ENCODE measurements at regions not wholly inside any gene's neighbourhood (a gene's known extent, or its start where the extent isn't known, plus 50 kb on each side); places are given as distances from the start of the nearest gene placed in this dataset.

DNA sequence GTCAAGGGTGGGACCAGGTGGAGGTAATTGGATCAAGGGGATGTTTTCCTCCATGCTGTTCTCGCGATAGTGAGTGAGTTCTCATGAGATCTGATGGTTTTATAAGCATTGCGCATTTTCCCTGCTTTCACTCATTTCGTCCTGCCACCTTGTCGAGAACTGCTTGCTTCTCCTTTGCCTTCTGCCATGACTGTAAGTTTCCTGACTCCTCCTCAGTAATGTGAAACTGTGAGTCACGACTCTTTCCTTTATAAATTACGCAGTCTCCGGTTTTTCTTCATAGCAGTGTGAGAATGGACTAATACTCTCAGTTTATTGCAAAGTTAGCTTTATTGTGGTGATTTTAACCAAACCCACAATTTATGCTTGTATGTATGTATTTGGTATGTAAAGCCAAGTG is 878.5 kb upstream of the ANO3 start:
- Histone ChIP-seq H3K4me1 (ENCODE audit: control insufficient read depth in 1 of 2, insufficient read depth in 2 of 2, low read length in 2 of 2) (no peaks in the 10 kb centered on the region), H3K9ac (ENCODE audit: low read length) (no peak overlapping the region), H2AFZ (ENCODE audit: low read depth, low read length, poor library complexity, severe bottlenecking) (no peak overlapping the region), H3K27me3 (ENCODE audit: insufficient read depth, low read length) (no peaks in the 10 kb centered on the region), H3K9me2 (ENCODE audit: insufficient read depth) (no peaks in the 10 kb centered on the region), H3K36me3 (ENCODE audit: control insufficient read depth in 1 of 2, insufficient read depth in 2 of 2, low read length in 2 of 2) (no peaks in the 10 kb centered on the region), H3K9me3 (ENCODE audit: control insufficient read depth in 1 of 2, insufficient read depth in 1 of 2, low read depth in 1 of 2, low read length in 2 of 2) (peaks cover 8 to 24% of the 10 kb centered on the region in 2 experiments; a peak in 2 of 4 replicates), H3K79me2 (ENCODE audit: insufficient read depth, low read length) (no peaks in the 10 kb centered on the region), H3K4me3 (replicated peaks in 1 of 2; ENCODE audit: low read depth in 1 of 2, low read length in 2 of 2) (no peak overlapping the region), H4K20me1 (ENCODE audit: insufficient read depth) (no peaks in the 10 kb centered on the region), H3K27ac (ENCODE audit: low read depth, low read length) (no peak overlapping the region), H3K4me2 (ENCODE audit: low read length) (no peak overlapping the region)
- TF ChIP-seq EZH2 (IDR thresholded peaks at IDR 0.05), result no peak
- no peak for TF ChIP-seq FOSL1 (IDR thresholded peaks at IDR 0.05; ENCODE audit: low read depth)
- TF ChIP-seq POLR2A (IDR thresholded peaks at IDR 0.05; ENCODE audit: borderline replicate concordance, extremely low read depth, insufficient read depth, insufficient read length), result no peak
- TF ChIP-seq JUND (IDR thresholded peaks at IDR 0.05), result no peak
- TF ChIP-seq SP1 (IDR thresholded peaks at IDR 0.05; ENCODE audit: low read depth), result no peak
- no peak for TF ChIP-seq ELF1 (IDR thresholded peaks at IDR 0.05; ENCODE audit: borderline replicate concordance, low read depth)
- no peak for TF ChIP-seq YY1 (IDR thresholded peaks at IDR 0.05; ENCODE audit: extremely low read depth, insufficient replicate concordance, low read depth, low read length)
- TF ChIP-seq, protein P1, sequence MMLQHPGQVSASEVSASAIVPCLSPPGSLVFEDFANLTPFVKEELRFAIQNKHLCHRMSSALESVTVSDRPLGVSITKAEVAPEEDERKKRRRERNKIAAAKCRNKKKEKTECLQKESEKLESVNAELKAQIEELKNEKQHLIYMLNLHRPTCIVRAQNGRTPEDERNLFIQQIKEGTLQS (IDR thresholded peaks at IDR 0.05), result no peak
- no peak for TF ChIP-seq CBX3 (IDR thresholded peaks at IDR 0.05; ENCODE audit: low read depth)
- no peak for TF ChIP-seq ZFX (IDR thresholded peaks at IDR 0.05)
- TF ChIP-seq, protein P2, sequence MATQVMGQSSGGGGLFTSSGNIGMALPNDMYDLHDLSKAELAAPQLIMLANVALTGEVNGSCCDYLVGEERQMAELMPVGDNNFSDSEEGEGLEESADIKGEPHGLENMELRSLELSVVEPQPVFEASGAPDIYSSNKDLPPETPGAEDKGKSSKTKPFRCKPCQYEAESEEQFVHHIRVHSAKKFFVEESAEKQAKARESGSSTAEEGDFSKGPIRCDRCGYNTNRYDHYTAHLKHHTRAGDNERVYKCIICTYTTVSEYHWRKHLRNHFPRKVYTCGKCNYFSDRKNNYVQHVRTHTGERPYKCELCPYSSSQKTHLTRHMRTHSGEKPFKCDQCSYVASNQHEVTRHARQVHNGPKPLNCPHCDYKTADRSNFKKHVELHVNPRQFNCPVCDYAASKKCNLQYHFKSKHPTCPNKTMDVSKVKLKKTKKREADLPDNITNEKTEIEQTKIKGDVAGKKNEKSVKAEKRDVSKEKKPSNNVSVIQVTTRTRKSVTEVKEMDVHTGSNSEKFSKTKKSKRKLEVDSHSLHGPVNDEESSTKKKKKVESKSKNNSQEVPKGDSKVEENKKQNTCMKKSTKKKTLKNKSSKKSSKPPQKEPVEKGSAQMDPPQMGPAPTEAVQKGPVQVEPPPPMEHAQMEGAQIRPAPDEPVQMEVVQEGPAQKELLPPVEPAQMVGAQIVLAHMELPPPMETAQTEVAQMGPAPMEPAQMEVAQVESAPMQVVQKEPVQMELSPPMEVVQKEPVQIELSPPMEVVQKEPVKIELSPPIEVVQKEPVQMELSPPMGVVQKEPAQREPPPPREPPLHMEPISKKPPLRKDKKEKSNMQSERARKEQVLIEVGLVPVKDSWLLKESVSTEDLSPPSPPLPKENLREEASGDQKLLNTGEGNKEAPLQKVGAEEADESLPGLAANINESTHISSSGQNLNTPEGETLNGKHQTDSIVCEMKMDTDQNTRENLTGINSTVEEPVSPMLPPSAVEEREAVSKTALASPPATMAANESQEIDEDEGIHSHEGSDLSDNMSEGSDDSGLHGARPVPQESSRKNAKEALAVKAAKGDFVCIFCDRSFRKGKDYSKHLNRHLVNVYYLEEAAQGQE (IDR thresholded peaks at IDR 0.05; ENCODE audit: low read depth), result no peak
- TF ChIP-seq, protein P3, sequence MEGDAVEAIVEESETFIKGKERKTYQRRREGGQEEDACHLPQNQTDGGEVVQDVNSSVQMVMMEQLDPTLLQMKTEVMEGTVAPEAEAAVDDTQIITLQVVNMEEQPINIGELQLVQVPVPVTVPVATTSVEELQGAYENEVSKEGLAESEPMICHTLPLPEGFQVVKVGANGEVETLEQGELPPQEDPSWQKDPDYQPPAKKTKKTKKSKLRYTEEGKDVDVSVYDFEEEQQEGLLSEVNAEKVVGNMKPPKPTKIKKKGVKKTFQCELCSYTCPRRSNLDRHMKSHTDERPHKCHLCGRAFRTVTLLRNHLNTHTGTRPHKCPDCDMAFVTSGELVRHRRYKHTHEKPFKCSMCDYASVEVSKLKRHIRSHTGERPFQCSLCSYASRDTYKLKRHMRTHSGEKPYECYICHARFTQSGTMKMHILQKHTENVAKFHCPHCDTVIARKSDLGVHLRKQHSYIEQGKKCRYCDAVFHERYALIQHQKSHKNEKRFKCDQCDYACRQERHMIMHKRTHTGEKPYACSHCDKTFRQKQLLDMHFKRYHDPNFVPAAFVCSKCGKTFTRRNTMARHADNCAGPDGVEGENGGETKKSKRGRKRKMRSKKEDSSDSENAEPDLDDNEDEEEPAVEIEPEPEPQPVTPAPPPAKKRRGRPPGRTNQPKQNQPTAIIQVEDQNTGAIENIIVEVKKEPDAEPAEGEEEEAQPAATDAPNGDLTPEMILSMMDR (IDR thresholded peaks at IDR 0.05 in 2 of 3, conservative IDR thresholded peaks at IDR 0.05 in 1 of 3; ENCODE audit: borderline replicate concordance in 1 of 3, insufficient read depth in 1 of 3, low read depth in 2 of 3, low read length in 2 of 3), result no peak
- no peak for TF ChIP-seq ZNF274 (IDR thresholded peaks at IDR 0.05; ENCODE audit: low read depth, low read length)
- TF ChIP-seq, protein P4, sequence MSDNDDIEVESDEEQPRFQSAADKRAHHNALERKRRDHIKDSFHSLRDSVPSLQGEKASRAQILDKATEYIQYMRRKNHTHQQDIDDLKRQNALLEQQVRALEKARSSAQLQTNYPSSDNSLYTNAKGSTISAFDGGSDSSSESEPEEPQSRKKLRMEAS (IDR thresholded peaks at IDR 0.05), result no peak
- no peak for TF ChIP-seq POLR2AphosphoS5 (IDR thresholded peaks at IDR 0.05; ENCODE audit: low read depth, low read length)
- no peak for TF ChIP-seq EGR1 (IDR thresholded peaks at IDR 0.05; ENCODE audit: low read depth)
- TF ChIP-seq EZH2phosphoT487 (IDR thresholded peaks at IDR 0.05; ENCODE audit: borderline replicate concordance), result no peak
- TF ChIP-seq RAD21 (IDR thresholded peaks at IDR 0.05; ENCODE audit: low read depth), result no peak
- TF ChIP-seq TCF7L2 (IDR thresholded peaks at IDR 0.05; ENCODE audit: borderline replicate concordance, extremely low read depth, insufficient read depth, insufficient read length), result no peak
- TF ChIP-seq SRF (IDR thresholded peaks at IDR 0.05; ENCODE audit: low read depth), result no peak
- ChIA-PET POLR2A (no interaction called here), RAD21 (ENCODE audit: low non-redundant PET in 1 of 2, low total read pairs in 2 of 2, uncharacterized antibody in 2 of 2, unreplicated experiment in 2 of 2) (no interaction called here), CTCF (no interaction called here)
- no peak for ATAC-seq
- DNase-seq (ENCODE audit: low read depth, low spot score), result no peak
- no TSS peak for BruUV-seq (replicated peaks)
- intact Hi-C loops (cut with micrococcal nuclease), result no loop called here

Data from HCT116 (cell line).